Activated T-cell treated with anti-CD3 and anti-CD28 coated beads for 48 hours (primary cell): ENCODE measurements at regions not wholly inside any gene's neighbourhood (a gene's known extent, or its start where the extent isn't known, plus 50 kb on each side); places are given as distances from the start of the nearest gene placed in this dataset.
"Not testable (repeated sequence)": the region's sequence is repeated elsewhere in the genome, so short reads cannot be mapped to it uniquely, and the experiment has no call there.

Experiments used
- DNase-seq: peaks from one replicate; pipeline ENCODE4 v3.0.0-alpha.2; 2020; ENCODE audit warnings: low read depth

DNA sequence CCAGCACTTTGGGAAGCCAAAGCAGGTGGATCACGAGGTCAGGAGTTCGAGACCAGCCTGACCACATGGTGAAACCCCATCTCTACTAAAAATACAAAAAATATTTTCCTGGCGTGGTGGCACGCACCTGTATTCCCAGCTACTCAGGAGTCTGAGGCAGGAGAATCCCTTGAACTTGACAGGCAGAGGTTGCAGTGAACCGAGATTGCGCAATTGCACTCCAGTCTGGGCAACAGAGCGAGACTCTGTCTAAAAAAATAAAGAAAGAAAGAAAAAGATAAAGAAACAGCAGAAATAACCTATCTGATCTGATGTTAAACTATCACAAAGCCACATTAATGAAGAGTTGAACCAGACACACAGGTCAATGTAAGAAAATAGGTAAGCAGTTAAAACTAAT is 696.2 kb upstream of the SALL3 start:
- DNase-seq = not testable (repeated sequence)

DNA sequence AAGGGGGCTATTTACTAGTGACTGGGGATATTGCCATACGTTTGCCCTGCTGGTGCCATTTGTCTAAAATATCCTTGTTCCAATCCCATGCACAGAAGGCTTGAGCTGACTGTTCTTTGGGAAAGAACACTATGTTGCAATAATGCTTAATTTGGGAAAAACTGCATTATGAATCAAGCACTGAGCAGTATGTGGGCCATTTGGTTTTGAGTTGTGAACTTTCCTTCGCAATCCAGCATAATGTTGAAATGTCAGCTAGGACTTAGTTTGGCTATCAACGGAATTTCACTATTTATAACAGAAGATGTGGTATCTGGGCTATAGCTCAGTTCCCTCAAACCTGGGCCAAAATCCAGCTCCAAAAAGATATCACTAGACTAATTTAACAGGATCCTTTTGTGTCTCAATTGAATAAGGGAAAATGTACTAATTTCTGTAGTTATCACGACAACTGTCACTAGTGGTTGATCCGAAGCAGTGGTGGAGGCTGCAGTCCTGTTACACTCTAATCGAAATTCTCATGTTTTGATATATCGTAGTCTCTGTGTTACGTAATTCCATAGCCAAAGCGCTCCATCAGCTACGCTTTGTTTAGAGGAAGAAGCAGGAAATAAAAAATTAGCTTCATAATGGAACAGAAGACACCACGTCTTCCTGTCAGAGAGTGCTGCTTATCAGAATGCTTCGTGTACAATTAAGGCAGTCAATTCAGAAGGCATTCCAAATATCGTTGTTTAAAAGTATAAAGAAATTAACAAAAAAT is 686.8 kb upstream of the SALL3 start:
- no peak for DNase-seq

DNA sequence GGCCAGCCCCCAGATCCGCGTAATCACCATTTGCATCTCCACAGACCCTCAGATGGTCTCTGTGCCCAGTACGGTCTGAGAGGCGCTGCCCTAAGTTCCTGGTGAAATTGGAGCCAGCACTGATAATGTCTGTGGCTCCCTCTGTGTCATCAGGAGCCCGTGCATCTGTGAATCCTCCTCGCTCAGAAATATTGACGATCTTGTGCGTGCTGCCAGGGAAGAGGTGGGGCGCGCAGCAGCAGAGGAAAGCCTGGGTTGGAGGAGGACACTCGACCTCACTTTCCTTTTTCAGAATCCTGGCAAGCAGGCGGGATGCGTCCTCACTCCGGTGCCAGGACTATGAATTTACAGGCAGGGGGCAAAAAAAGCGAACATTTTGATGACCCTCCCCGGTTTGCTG is 686.1 kb upstream of the SALL3 start:
- DNase-seq = no peak

- no peak for DNase-seq
Observed at GRCh38 chr18:78293940-78294541, 685.6 kb upstream of the SALL3 start.

- DNase-seq = no peak
Observed at GRCh38 chr18:78295262-78295661, 684.4 kb upstream of the SALL3 start.

- DNase-seq = no peak
Observed at GRCh38 chr18:78296166-78296565, 683.5 kb upstream of the SALL3 start.

- no peak for DNase-seq
Observed at GRCh38 chr18:78297048-78297447, 682.6 kb upstream of the SALL3 start.

DNA sequence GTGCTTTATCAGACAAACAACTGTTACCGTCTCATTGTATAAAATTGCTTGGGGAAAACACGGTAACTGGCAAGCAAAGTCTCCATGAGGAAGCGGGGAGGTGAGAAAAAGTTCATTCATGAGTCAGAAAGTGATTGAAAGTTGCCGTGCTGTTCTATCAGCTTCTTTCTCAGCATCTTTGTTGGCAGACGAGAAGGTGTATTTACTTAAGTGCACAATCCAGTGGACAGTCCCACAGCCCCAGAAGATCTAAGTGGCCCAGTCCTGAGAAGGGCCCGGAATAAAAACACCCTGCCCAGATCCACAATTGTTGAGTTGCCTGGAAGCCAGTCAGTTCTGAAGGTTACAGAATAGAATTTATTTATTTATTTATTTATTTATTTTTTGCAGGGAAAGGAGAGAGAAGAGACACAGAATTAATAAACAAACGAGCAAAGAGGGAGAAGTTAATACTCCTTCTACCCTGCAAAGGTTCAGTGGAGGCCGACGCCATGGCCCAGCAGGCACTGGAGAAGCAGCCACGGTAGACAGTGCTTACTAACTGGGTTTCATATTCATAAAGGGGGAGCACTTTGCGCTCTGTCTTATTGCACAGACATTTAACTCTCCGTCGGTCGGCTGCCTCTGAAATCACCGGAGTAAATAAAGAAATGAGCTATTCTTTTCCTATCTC is 676.0 kb upstream of the SALL3 start:
- DNase-seq = no peak

DNA sequence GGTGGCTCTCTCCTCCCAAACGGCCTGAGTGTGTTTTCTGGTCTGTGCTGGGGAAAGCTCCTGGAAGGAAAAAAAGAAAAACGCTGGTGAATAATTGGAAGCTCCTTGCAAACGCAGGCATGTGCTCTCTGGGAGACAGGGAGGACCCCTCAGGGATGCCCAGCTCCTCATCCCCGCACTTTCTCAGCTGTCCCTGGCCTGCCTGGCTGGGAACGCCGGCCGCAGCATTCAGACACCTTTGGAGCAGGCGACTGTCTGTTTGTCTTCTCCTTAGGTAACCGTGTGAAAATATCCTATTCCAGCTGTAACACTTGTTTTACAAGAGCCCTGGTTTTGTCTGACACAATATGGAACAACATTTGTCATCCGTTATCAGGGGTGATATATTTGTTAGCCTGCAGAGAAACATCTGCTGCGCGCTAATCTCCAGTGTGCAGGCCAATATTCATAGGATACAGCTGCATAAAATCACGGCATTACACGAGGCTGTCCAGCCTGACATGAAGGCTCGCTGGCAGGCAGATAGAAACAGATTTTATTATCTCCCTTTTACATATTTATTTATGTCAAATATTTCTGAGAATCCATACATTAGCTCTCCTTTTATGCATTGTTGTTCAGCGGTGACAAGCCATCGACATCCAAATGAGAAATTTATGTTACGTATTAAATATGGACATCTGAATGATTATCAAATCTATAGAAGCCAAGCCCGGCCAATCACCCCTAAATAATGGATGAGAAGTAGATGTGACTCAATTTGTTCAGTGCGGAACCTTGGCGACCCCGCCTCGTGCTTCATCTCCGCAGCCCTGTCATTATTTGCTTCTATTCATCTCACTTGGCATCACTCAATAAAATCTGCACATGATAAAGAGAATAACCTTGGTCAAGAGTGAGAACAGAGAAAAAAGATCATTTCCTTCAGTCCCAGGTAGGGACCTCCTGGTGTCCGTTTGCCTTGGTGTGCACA is 675.1 kb upstream of the SALL3 start:
- no peak for DNase-seq

- no peak for DNase-seq
Observed at GRCh38 chr18:78305789-78306188, 673.8 kb upstream of the SALL3 start.

DNA sequence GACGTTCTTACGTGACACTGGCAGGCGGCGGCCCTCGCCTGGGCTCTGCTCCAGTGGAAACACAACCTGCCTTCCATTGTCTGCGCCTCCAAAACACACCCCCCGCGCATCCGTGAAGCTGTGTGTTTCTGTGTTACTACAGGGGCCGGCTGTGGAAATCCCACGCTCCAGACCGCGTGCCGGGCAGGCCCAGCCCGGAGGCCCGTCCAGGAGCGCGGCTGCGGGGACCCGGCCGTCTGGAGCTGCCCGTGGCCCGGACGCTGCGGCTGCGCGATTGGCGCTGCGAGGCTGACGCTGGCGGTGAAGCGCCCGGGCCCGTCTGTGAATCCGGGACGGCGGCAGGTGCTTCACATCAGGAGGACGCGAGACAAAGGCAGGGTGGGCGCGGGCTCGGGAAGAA is 670.3 kb upstream of the SALL3 start:
- DNase-seq = no peak

GRCh38 chr18:78309924-78310323 is 669.7 kb upstream of the SALL3 start:
- no peak for DNase-seq

DNA sequence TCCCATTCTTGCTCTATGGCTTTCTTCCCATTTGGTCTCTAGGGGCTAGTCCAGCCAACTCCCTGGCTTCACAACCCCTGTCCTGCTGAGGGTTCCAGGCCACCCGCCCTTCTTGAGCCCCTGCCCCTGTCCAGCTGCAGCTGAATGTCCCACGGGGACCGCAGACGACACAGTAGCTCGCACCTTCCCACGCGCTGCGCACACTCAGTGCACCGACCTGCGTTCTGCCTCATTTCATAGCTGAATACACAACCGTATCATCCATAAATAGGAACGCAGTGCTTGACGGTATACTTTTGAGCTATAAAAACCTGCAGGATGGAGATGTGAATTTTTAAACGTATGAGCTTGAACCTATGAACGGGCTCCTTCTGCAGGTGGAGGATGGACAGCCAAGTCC is 660.4 kb upstream of the SALL3 start:
- no peak for DNase-seq

DNA sequence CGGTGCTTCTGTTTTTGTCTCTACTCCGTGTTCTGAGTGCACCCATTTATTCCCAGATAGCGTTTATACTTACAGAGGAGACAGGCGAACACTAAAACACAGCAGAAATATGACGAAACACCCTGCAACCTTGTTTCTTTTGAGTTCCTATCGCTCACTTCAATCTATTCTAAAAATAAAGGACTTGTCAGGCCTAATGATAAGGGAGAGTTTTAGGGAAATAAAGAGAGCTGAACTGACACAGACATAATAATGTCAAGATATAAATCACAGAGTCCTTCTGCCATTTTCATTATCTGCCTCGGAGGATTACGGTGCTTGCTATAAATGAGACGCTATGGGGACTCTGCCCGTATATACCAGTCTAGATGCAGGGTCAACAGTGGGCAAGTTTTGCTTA is 659.7 kb upstream of the SALL3 start:
- no peak for DNase-seq

DNA sequence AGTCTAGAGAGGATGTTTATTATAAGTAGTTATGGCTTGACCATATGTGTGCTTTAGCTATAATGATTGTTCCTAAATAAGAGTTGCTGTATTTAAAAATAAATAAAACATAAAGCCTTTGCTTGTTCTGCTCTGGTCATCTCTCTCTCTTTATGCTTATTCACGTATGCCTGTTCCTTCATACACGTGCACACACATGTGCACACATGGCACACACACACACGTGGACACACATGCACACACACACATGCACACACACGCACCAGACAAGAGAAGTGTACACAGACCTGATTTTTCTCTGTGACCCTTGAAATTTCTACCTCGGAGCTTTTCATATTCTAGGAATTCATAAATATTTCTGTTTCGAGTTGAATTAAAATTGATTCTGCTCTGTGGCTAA is 658.2 kb upstream of the SALL3 start:
- DNase-seq = no peak

DNA sequence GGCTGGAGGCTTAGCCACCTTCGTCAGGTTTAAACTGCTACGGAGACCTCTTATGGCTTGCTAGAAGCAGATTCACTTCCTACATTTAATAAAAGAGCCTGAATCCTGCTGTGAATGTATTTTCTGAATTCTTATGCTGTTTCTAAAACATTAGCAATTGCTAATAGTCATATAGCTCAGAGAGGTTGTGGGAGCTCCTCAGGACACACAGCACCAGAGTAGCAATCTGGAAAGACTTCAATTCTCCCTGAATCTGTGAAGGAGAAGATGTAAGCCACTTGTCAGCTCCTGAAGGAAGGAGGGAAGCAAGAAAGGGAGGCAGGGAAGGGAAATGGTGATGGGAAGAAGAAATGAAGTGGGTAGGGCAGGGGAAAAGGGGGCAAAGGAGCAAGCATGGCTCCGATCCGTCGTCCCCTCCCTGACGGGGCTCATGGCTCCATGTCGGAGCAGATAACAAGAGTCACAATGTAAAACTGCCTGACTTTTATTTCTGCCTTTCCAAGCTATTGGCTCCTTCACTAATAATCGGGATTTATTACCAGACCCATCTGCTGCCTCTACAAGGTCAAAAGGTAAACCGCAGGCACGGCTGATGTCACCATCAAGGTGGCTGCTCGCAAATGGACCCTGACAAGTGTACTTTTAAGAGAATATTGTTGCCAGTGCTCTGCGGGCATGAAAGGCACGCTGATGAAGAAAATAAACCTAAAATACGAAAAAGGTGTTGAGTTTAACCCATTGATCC is 656.0 kb upstream of the SALL3 start:
- DNase-seq = no peak

- DNase-seq = no peak
Observed at GRCh38 chr18:78327643-78328042, 652.0 kb upstream of the SALL3 start.

- no peak for DNase-seq
Observed at GRCh38 chr18:78330766-78331165, 648.9 kb upstream of the SALL3 start.

- no peak for DNase-seq
Observed at GRCh38 chr18:78352910-78353309, 626.7 kb upstream of the SALL3 start.

DNA sequence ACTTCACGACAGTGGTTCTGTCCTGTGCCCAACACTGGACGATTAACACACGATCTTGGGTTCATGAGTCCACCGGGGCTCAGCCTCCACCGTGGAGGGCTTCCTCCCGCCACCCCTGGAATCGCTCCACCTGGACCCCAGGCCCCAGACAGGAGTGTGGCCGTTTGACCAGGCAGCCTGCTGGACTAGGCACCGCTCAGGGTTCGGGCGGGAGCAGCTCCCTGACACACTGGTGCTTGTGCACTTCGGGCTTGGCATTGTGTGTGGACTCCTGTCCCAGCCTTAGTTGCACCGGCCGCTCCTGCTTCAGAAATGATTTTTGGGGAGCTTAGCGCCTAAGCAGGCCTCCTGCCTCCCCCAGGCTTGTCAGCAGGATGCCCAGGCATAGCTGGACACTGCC is 617.4 kb upstream of the SALL3 start:
- no peak for DNase-seq

DNA sequence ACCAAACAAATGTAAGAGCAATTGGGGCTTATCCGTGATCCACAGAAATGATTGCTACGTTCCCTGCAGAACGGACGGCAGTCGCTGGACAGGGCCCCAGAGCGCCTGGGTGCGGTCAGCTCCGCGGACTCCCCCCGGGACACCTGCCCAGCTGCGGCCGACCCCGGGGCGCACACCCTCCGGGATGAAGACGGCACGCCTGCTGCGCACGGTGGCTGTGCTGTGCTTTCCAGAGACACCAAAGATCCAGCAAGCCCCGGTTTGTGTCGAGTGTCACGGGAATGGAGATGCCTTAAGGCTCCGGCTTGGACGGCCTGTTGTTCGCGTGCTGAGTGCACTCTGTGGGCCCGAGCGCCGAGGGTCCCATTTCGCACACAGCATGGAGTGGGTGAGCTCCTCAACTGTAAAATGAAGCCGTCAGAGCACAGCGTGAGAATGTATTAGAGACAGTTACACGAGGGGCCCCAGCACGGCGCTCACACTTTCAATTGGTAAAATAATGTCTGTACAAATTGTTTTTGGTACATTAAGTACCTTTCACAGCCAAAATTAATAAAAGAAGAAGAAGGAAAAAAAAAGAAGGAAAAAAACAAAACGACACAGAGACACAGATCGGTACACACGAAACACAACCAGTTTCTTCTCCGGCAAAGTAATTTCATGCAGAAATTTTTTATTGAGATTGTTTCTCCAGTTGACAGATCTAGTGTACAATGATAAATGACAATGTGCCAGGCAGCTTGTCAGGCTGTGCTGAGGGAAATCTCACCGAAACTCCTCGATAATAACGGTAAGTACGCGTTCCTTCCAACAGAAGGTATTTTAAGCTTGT is 615.8 kb upstream of the SALL3 start:
- DNase-seq = no peak
